Ecto neural progenitor cell (in vitro differentiated cells): ENCODE measurements at regions not wholly inside any gene's neighbourhood (a gene's known extent, or its start where the extent isn't known, plus 50 kb on each side); places are given as distances from the start of the nearest gene placed in this dataset.
"Not testable (repeated sequence)": the region's sequence is repeated elsewhere in the genome, so short reads cannot be mapped to it uniquely, and the experiment has no call there.

Source experiments
- DNase-seq: peaks from one replicate; pipeline ENCODE4 v3.0.0-alpha.2; 2018; ENCODE audit warnings: low spot score

DNA sequence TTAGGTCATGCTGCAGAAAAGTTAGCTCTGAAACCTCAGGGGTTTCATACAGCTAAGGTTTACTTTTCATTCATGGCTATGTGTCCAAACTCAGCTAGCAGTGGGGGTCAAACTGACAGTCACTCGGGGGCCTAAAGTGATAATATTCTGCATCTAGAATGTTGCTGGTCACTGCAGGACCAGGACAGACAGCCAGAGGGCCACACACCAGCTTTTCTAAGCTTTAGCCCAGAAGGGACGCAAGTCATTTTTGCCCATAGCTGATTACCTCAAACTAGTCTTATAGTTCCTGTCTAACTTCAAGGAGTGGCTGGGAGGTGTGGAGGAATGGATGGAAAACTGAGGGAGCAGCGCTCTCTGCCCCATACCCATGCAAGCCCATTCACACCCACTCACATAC is 163.0 kb upstream of the NLRP1 start:
- DNase-seq = no peak

DNA sequence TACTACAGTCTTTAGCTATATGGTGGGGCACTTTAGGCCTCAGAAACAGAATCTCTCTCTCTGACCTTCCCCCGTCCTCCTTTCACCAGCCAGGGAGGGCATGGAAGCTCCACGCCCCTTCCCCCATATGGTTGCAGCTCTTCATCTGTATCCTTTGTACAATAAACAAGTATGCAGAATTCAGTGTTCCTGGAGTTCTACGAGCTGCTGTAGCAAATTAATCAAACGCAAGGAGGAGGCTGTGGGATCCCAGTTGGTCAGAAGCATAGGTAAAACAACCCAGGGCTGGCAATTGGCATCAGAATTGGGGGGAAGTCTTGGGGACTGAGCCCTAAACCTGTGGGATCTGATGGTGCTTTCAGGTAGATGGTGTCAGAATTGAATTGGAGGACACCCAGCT is 163.7 kb upstream of the NLRP1 start:
- DNase-seq = no peak

DNA sequence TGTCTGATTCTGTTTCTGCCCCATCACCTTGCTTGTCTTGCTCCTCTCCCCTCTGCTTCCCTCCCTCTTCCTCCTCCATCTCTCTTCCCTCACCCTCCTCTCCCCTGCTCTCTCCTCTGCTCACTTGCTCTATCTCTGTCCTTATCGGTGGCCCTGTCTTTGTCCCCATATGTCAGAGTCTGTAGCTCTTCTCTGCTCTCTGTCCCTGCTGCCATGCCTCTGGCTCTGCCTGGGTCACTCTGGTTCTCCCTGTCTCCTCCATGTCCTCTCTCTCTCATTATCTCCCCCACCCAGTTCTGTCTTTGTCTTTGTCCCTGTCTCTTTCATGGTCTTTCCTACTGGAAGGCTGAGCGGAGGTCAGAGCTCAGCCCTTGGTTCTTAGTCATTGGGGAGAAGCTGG is 169.1 kb upstream of the NLRP1 start:
- no peak for DNase-seq

DNA sequence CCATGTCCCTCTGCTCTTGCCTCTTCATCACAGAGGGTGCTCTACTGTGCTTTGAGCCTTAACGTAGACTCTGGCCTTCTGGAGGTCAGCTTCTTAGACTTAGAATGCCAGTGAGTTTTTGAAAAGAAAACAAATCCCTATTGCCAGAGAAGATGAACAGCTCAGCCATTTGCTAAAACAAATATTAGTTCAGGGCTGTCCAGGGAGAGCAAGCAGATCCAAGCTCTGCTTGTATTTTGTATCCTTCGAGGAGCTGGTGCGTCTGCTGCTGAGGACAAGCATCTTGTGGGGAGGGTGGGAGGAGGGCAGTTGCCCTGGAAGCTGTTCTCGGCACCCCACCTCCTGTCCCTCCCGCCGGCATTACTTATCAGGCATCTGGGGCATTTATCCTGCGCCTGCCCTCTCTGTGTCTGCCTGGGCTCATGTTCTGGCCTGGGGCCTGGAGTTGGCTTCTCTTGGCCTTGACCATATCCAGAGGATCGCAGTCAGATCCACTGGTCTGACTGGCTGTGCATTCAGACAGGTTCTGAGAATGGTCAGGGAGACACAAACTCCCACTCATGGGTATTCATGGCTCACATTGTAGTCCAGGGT is 173.1 kb upstream of the NLRP1 start:
- DNase-seq = peak; percentile 37

DNA sequence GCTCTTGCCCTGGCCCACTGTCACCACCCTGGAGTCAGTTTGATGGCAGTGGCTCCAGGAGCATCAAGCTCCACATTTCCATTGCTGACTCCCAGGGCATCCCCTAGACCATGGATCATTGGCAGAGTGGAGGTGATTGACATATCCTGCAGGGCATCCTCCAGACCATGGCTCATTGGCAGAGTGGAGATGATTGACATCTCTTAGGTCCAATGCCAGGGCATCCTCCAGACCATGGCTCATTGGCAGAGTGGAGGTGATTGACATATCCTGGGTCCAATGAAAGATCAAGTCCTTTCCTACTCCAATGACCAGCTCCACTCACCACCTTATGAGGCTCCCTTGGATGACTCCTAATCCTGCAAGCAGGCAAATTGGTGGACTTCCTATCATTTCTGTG is 174.3 kb upstream of the NLRP1 start:
- DNase-seq = peak; percentile 46

DNA sequence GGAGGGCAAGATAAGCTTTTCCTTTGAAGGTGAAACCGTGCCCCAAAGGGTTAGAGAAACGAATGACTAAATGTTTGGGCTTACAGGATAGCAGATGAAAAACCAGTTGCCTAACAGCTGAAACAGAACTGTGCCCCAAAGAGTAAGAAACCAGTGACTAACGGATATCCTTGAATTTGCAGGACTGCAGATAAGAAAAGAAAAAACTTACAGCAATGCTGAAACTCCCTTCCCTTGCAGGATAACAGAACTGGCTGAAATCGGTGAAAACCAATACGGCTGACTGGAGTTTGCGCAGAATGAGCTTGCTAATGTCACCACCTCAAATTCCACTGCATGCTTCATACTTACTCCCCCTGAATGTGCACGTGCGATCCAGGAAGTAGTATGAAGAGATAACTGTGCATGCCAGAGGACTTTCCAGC is 175.2 kb upstream of the NLRP1 start:
- peak; percentile 20 for DNase-seq

DNA sequence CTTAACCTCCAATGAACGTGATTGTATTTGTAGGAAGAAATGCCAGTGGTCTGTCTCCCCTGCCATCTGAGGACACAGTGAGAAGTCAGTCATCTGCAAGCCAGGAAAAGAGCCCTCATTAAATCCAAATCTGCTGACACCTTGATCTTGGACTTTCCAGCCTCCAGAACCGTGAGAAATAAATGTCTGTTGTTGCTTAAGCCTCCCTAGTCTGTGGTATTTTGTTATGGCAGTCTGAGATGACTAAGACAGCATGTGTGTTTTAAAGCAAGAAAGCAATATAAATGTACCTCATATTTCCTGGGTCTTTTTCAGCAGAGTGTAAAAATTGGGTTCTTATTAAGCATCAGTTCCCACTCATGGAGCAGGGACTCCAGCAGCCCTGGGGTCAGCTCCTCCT is 177.9 kb upstream of the NLRP1 start:
- no peak for DNase-seq

DNA sequence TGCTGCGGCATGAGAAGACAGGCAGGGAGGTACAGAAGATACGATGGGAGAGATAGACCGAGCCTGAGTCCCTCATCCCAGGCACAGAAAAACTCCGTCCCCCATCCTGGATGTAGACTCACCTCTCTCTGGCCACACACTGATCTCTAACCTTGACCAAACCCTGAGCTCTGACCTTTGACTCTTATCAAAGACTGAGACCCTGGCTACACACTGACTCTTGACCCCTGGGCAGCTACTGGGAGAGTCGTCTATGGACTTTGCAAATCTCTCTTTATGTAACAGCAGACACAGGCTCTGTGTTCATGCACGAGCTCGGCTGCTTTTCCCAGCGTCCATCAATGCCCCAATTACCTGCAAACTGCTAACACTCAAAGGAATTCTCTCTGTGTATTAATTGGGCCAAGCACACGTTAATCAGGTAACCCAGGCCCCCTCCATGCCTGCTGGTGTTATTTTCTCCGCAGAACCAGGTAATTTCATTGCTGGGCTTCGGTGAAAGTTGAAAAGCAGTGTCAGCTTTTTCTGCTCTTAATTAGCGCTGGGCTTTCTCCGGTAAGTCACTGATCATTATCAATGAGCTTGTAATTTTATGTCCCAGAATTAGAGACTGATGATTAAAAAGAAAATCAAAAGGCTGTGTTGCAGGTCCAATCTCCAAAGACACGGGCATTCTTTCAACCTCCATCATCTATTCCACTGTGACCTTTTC is 179.4 kb upstream of the NLRP1 start:
- no peak for DNase-seq

DNA sequence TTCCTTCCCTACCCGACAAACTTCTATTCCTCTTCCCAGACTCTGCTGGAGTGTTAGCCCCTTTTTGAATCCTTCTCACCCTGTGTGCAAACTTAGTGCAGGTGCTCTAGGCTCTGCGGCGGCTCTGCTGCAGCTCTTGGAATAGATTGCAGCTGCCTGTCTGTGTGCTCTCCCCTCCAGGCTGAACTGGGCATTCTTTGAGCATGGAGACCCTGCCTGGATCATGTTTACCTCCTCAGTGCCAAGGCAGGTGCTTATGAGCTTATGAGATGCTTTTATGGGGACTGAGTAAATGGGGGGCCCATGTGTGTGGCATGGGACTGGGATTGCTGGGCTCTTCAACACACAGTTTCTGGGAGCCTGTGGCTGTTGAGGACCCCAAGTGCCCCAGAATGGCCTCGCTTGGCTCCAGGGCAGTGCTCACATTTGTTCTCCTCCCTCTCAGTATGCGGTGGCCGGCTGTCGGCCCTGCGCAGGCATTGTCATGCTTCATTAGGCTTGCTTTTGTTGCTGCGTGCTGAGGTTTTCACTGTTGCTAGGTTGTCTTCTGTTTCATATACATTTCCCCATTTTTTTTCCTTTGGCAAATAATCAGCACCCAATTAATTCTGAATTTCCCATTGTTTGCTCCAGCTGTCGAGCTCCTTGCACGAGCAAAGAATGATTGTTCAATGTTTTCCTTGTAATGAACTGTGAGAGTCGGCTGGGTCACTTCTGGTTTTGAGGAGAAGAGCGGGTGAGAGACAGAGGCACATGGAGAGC is 185.5 kb upstream of the NLRP1 start:
- DNase-seq = peak; percentile 83

DNA sequence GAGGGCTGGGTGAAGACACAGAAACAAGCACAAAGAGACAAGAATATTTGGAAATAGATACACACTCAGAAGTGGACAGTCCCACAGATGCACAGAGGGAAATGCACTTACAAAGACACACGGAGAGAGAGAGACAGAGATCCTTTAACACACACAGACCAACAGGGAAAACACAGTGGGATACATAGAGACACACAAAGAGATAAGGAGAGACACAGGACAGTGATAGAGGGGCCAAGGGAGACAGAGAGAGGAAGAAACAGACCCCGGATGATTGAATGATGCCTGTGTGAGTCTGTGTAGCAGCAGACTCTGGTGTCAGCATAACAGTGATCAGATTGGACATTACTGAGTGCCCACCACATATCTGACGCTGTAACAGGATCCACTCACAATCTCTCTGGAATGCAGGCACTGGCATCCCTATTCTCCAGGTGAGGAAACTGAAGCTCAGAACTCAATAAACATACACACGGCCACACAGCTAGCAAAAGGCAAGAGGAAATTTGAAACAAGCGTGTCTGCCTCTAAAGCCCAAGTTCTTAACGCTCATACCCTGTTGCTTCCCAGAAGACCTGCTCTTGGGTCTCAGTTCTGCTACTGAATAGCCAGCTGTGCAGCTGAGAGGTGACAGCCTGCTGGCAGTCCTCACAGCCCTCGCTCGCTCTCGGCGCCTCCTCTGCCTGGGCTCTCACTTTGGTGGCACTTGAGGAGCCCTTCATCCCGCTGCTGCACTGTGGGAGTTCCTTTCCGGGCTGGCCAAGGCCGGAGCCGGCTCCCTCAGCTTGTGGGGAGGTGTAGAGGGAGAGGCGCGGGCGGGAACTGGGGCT is 186.3 kb upstream of the NLRP1 start:
- DNase-seq = peak; percentile 70

DNA sequence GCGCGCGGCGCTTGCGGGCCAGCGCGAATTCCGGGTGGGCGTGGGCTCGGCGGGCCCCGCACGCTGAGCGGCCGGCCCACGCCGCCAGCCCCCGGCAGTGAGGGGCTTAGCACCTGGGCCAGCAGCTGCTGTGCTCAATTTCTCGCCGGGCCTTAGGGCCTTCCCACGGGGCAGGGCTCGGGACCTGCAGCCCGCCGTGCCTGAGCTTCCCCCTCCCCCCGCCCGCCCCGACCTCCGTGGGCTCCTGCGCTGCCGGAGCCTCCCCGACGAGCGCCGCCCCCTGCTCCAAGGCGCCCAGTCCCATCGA is 186.9 kb upstream of the NLRP1 start:
- not testable (repeated sequence) for DNase-seq

DNA sequence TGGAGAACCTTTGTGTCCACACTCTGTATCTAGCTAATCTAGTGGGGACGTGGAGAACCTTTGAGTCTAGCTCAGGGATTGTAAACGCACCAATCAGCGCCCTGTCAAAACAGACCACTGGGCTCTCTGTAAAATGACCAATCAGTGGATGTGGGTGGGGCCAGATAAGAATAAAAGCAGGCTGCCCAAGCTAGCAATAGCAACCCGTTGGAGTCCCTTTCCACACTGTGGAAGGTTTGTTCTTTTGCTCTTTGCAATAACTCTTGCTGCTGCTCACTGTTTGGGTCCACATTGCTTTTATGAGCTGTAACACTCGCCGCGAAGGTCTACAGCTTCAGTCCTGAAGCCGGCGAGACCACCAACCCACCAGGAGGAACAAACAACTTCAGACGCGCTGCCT is 187.7 kb upstream of the NLRP1 start:
- not testable (repeated sequence) for DNase-seq

DNA sequence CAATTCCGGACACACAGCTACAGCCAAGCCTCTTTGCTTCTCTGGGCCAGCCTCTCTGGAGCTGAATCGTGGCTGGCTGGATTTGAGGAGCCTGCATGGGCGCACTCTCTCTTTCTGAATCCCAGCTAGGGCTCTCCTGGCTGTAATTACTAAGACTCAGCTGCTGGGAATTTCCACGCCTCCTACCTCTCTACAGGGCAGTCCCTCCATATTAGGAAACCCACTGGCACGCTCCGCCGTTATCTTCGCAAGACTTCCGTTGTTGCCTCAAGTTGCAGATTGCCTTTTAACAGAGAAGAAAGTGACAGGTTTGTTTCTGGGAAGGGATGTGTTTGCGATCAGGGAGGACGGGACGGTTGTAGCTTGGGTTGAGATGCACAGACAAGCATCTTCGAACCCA is 188.4 kb upstream of the NLRP1 start:
- DNase-seq = no peak

DNA sequence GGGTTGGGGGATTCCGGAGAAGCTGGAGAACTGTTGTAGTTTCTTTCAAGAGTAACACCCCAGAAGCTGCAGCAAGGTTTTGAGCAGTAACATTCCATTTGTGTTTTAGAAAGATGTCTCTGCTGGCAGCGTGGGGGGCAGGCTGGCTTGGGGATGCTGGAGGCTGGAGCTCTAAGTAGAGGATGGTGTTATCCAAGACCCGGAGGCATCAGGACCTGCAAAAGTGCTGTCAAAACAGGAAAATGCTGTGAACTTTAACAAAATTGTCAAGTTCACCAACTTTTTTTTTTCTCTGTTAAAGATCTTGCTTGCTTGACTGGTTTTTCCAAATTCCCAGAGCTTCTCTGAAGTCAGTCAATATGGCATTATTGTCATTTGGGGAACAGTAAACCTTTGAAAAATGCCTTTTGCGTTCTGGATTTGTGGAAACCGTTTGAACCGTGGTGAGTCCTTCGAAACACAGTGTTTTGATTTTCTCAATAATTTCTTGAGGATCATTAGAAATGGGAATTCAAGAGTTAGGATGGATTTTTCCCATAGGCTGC is 189.6 kb upstream of the NLRP1 start:
- no peak for DNase-seq

DNA sequence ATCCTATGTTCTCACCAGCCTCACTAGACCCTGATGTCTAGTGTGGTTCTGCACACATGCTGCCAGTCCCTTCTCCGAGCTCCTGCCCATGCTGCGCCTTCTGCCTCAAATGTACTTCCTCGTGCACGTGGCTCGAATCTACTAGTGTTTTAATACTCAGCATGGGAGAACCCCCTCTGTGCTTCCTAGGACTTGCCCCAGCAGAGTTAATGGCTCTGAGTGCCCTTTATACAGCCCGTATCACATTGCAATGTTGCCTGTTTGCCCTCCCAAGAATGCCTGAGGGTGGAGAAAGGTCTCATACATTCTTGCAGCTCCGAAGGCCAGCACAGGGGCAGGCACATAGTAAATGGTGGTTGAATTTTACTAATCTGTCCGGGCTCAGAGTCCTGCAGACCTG is 190.8 kb upstream of the NLRP1 start:
- DNase-seq = no peak

DNA sequence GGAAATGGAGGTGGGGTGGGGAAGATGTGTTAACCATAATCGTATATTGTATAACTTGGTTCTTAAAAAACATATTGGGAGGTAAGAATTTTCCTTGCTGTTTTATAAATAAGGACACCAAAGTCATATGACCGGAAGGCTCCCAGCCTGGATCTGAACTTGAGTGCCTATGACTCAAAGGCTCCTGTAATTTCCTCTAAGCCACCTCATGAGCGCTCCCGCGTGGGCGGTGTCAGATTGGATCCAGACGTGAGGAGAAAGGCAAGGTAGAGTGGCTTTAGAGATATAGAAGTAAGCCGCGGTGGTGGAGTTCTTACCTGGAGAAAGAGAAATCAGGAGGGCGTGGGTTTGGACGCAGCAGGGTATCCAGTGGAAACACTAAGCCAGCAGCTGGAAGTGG is 196.2 kb upstream of the NLRP1 start:
- DNase-seq = no peak

DNA sequence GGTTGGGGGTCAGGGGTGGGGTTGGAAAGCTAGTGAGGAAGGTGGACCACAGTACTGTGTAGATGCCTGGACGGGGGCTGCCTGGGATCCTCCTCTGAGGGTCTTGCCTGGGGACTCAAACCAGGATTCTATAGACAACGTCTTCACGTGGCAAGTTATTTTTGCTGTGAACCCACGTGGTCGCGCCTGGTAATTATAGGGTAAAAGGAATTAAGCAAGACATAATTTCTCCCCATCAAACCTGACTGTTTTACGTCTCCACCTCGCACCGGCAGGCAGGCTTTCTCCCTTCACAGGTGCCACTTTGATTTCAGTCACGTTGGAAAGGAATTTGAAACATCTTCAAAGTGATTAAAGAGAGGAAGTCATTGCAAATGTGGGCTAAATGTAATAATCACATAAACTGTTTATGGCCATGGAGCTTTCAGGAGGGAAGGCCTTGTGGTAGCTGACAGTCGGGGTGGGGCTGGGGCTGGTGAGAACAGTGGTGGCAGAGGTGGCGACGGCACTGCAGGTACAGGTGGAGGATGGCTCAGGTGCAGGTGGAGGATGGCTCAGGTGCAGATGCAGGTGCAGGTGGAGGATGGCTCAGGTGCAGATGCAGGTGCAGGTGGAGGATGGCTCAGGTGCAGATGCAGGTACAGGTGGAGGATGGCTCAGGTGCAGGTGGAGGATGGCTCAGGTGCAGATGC is 197.1 kb upstream of the NLRP1 start:
- no peak for DNase-seq

DNA sequence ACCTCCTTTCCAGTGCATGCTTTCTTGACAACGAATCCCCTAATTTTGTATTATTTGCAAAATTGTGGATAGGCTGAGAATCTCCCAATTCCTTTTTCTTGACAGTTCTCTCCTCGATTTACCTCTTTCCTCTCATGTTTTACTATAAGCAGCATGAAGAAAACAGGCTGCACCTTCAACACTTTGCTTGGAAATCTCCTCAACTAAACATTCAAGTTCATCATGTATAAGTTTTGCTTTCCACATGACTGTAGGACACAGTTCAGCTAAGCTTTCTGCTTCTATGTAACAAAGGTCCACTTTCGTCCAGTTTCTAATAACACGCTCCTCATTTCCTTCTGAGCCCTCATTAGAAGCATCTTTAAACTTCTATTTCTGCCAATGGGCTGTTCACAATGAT is 199.0 kb upstream of the NLRP1 start:
- no peak for DNase-seq

DNA sequence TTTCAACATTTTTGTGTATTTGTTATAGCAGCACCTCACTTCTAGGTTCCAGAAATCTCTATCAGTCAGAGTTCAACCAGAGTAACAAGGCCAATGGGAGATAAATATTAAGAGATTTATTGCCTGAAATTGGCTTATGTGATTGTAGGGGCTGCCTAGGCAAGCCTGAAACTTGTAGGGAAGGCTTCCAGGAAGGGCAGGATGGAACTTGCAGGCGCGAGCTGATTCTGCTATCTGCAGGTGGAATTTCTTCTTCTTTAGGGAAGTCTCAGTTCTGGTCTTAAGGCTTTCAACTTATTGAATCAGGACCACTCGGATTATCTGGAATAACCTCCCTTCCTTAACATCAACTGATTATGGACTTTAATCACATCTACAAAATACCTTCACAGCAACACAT is 199.5 kb upstream of the NLRP1 start:
- DNase-seq = no peak

DNA sequence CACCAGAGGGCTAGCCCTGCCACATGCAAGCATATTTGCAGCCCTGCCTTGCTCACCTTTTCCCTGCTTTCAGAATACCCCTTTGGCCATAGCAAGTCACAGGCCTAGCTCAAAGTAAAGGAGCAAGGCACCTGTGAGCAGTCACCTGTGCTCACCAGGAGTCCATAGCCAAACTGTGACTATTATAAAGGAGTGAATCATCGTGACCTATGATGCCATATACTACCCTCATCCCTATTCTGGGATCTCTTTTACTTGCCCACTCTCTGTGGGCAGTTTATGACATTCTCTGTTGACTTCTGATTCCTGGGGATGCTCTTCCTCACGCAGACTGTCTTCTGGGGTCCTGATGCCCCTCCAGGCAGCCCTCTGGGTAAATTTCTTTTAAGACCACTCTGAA is 200.5 kb upstream of the NLRP1 start:
- no peak for DNase-seq

DNA sequence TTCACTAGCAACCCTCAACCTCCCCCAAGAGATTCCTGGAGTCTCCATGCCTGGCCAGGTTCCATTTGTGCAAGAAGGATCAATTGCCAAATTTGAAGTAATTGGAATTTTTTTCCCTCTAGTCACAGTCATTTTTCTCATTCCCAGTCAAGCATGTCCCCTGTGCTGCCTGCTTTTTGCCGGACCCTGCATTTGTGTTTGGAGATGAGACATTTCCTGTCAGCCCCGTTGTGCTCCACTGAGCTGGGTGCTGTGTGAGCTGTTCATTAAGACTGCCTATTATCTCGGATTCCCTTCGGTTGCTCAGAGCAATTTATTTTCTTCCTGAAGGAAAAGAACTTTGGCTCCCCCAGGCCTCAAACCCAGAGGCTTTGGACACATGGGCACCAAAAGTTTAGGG is 201.0 kb upstream of the NLRP1 start:
- DNase-seq = no peak
